MM.1S (cell line): ENCODE measurements at regions not wholly inside any gene's neighbourhood (a gene's known extent, or its start where the extent isn't known, plus 50 kb on each side); places are given as distances from the start of the nearest gene placed in this dataset.

Experiments
- EZH2 ChIP-seq: fragments of 300-600 bp; sonication (generic); optimal IDR thresholded peaks from 2 replicates; pipeline ENCODE3; 2017; ENCODE audit warnings: low read depth, mild to moderate bottlenecking, antibody characterized with exemption, low read length, mixed read lengths
- EZH2phosphoT487 ChIP-seq: fragments of 300-600 bp; sonication (generic); IDR thresholded peaks from 2 replicates; pipeline ENCODE4 v1.6.1; 2018; ENCODE audit warnings: antibody characterized with exemption, low read length
- TF ChIP-seq, protein P1 (sequence below): fragments of 300-600 bp; sonication (generic); IDR thresholded peaks from 2 replicates; pipeline ENCODE4 v1.5.1; 2016; ENCODE audit warnings: antibody characterized with exemption, low read length, mixed read lengths

DNA sequence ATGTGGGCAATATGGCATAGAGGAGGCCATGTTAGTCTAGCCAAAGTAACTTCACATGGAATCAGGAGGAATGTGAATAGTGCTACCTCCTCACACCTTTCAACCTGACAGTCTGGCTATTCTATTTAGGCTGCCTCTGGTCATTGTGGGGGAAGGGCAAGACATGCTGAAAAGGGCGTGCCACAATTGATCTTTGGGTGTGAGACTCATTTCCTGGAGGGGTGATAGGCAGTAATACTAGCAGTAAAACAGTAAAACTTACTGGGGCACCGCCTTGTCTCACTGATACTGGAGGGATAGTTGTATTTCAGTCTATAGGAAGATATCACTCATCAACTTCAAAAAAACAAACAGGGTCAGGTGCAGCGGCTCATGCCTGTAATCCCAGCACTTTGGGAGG is 88.7 kb downstream of the TMEM168 start:
- TF ChIP-seq, protein P1, sequence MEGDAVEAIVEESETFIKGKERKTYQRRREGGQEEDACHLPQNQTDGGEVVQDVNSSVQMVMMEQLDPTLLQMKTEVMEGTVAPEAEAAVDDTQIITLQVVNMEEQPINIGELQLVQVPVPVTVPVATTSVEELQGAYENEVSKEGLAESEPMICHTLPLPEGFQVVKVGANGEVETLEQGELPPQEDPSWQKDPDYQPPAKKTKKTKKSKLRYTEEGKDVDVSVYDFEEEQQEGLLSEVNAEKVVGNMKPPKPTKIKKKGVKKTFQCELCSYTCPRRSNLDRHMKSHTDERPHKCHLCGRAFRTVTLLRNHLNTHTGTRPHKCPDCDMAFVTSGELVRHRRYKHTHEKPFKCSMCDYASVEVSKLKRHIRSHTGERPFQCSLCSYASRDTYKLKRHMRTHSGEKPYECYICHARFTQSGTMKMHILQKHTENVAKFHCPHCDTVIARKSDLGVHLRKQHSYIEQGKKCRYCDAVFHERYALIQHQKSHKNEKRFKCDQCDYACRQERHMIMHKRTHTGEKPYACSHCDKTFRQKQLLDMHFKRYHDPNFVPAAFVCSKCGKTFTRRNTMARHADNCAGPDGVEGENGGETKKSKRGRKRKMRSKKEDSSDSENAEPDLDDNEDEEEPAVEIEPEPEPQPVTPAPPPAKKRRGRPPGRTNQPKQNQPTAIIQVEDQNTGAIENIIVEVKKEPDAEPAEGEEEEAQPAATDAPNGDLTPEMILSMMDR = no peak
- TF ChIP-seq EZH2 (no peak), EZH2phosphoT487 (no peak)
